Cardiac septum (tissue), 1 donor: ENCODE measurements at regions not wholly inside any gene's neighbourhood (a gene's known extent, or its start where the extent isn't known, plus 50 kb on each side); places are given as distances from the start of the nearest gene placed in this dataset.

Experiments
- DNase-seq: peaks from one replicate; pipeline ENCODE4 v3.0.0-alpha.2; 2020; ENCODE audit warnings: low spot score
- intact Hi-C: fragments of 100-400 bp; cut with DNase I; formaldehyde crosslinking; loops from one replicate; pipeline ENCODE4 v1.14.0; 2022
- donor health status: DM: no; HTN: no; CAD: no.

DNA sequence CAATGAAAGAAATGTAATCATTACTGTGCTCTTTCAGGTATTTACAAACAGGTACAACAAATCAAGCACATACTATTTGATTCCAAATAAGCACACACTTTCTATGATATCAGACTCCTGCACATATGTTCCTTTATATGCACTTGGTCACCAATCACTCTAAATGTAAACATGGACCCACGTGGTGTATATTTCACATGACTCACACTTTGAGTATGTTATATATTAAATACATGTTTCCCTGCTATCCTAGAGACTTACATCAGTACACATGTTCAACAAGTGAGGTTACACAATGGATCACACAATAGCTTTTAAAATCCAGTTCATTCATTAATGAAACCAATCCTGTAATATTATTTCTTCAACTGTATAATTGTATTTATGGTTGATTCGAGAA, 683.5 kb downstream of the NR2F2 start:
- intact Hi-C loops: no loop called here
- DNase-seq: no peak

DNA sequence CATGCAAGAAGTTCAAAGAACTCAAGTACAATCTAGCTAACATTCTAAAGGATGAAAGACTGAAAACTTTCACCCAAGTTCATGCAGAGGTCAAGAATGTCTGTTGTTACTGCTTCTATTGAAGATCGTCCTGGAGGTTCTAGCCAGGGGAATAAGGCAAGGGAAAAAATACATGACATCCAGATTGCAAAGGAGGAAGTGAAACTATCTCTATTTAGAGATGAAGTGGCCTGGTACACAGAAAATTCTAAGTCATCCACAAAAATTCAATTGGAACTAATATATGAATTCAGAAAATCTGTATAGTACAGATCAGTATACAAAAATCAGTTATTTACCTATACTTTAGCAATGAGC, 693.0 kb downstream of the NR2F2 start:
- DNase-seq: no peak
- intact Hi-C loops: no loop called here

DNA sequence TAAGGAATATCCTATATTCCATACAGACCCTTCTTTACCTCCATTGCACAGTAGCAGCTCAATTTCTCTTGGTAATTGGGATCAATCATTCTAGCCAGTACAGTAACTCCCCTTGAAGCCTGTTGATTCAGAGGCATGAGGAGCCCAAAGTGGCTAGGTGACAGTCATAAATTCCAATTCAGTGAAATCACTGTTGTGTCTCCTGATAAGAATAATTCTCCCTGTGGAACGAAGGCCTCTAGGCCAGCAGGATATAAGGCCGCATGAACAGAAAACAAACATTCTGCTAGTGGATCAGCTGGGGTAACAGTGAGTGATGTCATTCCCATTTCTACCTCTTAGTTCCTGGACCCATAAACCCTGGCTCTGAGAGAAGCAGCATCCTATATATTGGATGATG, 696.3 kb downstream of the NR2F2 start:
- intact Hi-C loops: no loop called here
- no peak for DNase-seq

DNA sequence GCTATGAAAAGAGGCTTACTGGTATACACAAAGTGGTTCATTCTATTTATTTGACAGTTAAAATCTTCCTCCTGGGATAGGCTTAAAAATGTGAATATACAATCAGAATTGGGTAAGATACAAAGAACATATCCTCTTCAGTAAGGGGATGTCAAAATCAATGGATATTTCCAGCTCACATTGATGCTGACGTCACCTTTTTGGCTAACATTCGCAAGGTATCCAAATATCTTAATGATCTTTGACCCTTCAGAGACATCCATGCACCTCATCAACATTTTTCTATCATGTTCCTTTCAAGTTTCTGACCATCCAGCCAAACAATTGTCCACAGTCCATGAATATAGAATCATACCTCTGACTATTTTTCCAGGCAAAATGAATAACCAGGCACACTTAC, 697.3 kb downstream of the NR2F2 start:
- no peak for DNase-seq
- intact Hi-C loops: no loop called here

DNA sequence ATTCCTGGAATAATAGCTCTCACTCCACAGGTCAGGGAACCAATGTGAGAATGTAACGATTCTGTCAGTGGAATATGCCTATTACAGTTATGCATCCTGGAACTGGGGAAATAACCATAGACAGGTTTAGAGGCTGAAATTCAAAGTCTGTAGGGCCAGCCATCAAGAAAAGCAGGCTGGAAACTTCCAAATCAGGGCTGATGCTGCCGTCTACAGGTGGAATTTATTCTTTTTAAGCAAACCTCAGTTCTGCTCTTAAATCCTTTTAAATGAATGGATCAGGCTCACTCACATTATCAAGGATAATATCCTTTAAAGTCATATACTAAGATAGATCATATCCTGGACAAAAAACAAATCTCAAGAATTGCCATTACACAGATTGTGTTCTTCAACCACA, 699.8 kb downstream of the NR2F2 start:
- intact Hi-C loops: no loop called here

DNA sequence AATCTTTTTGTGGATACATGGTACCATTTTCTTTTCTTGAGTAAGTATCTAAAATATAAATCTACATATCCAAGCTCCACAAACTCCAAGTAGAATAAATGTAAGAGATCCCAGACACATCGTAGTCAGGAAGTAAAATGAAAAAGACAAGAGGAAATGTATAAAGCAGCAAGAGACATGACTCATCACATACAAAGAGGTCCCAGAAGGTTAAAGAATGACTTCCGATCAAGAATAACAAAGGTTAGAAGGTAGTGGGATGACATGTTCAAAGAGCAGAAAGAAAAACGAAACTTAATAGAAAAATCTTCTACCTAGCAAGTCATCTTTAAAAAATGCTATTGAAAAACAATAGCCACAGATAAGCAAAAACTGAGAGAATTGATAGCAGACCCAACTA, 705.8 kb downstream of the NR2F2 start:
- DNase-seq: no peak
- intact Hi-C loops: no loop called here

More for the DNA sequence above, 699.8 kb downstream of the NR2F2 start:
- no peak for DNase-seq

DNA sequence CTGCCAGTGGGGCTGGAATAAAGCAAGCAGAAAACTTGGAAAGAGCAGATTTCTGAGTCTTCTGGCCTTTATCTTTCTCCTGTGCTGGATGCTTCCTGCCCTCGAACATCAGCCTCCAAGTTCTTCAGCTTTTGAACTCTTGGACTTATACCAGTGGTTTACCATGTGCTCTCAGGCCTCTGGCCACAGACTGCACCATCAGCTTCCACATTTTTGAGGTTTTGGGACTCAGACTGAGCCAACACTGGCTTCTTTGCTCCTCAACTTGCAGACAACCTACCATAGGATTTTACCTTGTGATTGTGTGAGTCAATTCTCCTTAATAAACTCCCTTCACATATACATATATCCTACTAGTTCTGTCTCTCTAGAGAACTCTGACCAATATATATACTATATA, 706.6 kb downstream of the NR2F2 start:
- DNase-seq: no peak
- intact Hi-C loops: no loop called here

DNA sequence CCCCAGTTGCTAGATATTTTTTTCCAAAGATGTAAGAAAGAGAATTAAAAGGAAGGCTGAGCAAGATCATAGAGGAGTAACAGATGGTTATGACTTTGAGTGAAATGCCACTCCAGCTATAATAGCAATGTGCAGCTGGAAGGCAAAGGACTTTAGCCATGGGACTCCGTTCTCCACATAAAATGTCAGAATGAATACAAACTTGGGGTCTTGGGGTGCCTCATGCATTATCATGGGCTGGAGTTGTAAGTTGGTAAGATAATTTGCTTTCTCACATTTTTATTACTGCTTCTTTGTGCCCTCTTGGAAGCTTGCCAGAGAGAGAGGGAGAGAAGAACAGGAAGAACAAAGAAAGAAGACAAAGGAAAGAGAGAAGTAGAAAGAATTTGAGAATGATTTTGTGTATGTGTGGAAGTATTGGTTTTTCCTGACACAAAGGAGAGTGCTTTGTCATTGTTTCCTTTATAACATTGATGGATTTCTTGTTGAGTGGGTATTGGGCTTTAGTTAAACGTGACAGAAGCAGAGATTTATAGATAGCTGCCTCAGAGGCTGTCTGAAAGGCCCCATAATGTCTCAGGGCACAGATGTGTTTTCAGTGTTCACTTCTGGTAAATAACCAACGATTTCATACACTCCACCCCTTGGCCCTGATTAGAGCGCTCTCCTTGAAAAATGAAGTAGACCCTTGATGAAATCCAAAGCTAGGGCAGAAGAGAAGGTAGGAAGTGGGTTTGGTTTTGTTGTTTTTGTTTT, 715.3 kb downstream of the NR2F2 start:
- intact Hi-C loops: no loop called here
- no peak for DNase-seq

DNA sequence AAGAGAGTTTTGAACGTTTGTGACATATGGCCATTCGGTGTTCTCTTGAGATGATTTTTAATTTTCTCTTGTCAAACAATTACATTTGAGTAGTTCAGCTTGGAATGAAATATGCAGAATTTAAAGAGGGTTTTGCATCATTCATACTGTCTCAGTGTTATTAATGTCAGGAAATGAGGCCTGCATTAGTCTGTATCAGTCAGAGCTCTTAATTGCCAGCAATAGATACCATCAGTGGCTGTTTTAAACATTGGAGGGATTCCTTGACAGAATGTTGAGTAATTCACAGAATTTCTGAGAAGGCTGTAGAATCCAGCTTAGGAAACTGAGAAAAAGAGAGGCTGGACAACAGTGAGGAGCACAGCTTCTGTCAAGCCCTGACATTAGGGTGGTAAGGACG, 722.0 kb downstream of the NR2F2 start:
- intact Hi-C loops: no loop called here
- no peak for DNase-seq

DNA sequence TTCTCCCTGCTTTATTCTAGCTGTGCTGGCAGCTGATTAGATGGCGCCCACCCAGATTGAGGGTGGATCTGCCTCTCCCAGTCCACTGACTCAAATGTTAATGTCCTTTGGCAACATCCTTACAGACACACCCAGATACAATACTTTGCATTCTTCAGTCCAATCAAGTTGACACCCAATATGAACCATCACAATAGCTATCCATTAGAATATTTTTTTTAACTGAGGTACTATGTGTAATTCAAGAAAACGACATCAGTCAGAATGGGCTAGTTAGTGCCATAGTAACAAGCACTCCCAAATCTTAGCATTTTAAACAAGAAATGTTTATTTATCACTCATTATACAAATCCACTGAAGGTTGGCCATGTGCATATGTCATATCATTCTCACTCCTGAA, 723.1 kb downstream of the NR2F2 start:
- intact Hi-C loops: no loop called here
- no peak for DNase-seq

DNA sequence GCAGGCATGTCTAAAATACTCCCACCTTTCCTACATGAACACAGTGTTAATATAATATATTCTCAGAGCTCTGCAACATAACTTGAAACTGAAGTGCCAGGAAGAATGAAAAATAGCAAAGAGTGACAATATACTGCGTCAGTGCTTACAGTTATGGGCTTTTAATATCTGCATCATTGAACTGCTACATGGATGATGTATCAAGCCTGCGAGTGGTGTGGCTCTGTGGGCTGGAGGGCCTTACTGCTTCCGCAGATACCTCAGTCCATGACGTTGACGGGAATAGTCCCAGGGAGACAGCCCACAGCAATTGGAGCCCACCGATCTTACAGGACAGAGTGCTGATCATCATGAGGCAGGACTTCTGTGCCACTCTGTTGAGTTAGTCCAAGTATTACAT, 727.0 kb downstream of the NR2F2 start:
- no peak for DNase-seq
- intact Hi-C loops: no loop called here

DNA sequence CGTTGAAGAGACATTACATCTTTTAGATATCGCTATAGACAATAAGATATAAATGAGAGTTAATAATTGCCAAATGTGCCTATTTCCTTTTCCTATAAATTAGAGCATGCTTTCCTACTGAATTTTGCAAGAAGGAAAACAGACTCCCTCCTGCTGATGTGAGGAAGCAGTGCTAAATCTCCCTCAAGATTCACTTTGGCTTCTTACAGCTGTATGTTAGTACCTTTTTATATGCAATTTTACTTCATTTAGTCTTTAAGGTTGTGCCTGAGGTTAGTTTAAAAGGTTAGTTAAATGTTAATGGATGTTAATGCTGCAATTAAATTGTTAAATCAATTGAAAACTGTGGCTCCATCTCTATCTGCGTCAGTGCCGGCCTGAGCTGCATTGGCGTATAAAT, 728.8 kb downstream of the NR2F2 start:
- DNase-seq: no peak
- intact Hi-C loops: no loop called here

DNA sequence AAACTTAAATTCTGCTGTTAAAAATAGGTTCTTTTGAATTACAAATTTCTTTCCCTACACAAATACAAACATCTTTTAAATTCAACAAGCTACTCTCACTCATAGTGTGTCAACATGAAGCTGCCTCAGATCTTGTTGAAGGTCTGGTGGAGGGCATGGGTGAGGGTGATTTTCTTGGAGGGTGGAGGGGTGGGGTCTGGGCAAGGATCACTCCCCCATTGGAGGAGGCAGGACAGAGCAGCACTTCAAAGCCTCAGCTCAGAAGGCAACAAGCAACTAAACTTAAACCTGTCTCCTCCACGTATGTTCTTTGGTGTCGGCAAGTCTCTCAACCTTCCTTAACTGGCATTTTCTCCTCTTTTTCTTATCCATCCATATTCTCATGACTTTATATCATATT, 730.9 kb downstream of the NR2F2 start:
- intact Hi-C loops: no loop called here
- no peak for DNase-seq

DNA sequence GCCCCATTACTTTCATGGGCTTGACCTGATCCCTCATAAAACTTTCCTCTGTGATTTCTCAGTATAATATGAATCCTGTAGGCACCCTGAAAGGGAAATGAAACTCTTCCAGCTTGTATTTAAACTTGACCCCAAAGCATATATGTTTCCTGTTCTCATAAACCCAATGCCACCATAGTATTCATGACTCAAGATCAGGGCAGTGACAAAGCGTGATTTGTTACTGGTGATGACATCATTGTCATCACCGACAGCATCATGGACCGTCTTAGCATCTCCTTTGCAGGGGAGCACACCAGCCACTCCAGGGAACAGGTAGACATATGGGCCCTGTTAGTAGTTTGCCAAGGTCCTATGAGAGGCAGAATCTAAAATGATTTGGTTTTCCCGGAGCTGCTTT, 741.2 kb downstream of the NR2F2 start:
- intact Hi-C loops: no loop called here

DNA sequence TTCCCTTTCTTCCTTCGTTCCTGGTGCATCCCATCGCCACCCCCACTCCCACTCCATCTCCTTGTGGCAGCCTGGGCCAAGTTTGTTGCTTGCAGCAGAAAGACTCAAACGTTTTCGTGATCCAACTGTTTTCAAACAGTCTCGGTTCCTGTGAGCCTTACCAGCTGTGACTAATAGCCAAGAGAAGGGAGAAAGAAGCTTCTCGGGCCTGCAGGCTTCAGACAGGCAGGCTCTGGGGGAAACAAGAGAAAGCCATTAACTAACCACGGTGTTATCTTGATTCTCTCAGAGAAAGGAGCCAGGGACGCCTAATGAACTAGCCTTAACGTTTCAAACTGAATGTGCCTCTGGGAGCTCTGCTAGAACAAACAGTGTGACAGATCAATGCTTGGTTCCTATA, 742.0 kb downstream of the NR2F2 start:
- intact Hi-C loops: no loop called here
- no peak for DNase-seq

More for the DNA sequence above, 741.2 kb downstream of the NR2F2 start:
- DNase-seq: no peak

DNA sequence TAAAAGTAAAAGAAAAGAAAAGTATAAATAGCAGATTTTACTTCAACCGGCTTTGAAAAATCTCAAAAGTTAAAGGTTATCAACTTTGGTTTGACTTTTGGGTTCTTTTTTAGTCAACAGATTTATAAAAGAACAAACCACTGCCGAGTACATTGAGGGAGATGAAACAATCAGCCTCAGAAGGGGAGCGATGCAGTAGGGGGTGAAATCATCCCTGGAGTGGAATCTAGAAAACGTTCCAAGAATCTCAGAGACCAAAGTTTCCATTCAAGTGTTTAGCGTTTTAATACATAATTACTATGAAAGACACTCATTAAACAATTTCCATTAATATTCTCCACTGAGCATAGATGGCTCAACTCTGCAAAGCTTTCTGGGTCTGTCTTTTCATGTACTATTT, 745.5 kb downstream of the NR2F2 start:
- intact Hi-C loops: no loop called here
- no peak for DNase-seq

DNA sequence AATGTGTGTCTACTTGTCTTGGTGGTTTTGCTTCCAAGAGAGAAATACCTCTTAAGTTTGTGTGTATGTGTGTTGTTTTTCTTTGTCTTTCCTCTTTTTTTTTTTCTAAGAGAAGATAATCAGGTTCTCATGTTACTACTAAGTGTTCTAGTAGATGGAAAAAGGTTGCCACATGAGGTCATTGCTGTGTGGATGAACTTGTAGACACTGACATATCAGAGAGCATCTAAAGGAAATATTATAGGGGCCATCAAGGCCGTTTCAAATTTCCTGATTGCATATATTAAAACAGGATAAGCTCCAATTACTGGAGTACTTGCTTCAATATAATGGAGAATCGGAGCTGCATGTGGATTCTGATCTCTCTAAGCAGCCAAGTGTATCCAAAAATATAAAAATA, 747.5 kb downstream of the NR2F2 start:
- DNase-seq: no peak
- intact Hi-C loops: no loop called here

DNA sequence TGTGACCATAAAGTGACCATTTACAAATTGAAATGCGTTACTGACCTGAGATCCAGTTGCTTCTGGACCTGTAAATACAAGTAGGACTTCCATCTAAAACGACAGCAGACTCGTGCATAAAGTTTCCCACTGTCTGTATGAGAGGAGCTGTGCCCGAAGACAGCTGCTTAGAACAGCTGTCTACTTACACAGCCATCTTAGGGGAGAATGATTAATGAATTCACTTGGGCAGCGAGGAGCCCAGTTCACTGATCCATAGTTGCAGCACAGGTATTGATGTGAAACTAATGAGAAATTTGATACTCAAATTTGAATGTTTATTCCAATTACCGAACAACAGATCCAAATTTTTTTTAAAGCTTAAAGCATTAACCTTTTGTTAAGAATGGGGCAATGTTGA, 748.1 kb downstream of the NR2F2 start:
- intact Hi-C loops: no loop called here
- DNase-seq: no peak

DNA sequence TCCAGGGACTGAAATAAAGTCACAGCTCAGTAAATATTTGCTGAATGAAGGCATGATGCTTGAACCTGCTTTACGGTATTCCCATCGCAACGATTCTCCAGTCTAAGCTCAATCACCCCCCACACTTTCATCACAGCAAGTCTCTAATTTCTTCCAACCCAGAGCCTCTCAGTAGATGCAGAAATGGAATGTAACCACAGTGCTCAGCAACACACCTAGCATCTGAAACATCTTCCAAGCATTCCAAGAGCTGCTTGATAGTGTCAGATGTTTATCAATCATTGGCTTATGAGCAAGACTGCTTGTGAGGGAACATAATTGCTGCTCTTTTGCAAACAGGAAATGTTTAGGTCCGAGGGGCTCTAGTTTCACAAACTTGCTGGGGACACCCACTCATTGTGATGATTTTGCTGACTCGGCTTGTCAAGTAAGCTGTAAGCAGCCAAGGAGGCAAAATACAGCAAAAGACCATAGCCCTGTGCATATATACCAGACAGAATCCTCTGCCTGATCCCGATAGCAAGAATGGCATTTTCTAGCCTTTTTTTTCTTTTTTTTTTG, 751.2 kb downstream of the NR2F2 start:
- no peak for DNase-seq
- intact Hi-C loops: no loop called here

DNA sequence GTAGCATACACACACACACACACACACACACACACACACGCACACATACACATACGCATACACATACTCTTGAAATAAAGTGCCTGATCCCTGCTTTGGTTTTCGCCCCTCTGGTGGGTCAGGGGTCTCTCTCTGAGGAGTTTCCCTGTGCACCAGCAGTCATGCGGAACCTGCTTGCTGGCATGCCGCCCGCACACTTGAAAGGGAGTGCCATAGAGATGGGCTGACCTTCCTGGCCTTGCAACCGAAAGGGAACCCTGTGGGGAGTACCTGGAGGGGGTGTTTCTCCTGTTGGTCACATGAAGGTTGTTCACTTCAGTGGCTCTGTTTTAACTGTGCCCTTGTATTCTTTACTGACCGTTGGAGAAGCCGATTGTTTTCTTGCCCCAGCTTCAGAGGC, 752.3 kb downstream of the NR2F2 start:
- no peak for DNase-seq
- intact Hi-C loops: no loop called here

DNA sequence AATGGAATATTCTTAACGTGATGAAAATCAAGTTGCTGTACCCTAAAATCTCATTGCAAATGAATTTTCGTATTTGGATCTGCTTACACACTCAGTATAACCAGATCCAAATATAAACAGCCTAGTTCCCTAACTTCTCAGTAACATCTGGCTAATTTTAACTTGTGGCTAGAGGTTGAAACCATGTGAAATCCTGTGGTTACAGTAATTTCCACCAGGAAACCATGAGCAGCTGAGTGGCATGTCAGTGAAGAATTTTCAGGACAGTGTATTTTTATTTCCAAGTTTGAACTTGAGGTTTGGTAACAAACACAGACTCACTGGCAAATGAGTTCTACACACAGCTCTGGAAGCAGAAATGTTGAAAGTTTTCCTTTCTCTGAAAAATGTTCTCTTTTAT, 754.1 kb downstream of the NR2F2 start:
- intact Hi-C loops: no loop called here
- DNase-seq: no peak

DNA sequence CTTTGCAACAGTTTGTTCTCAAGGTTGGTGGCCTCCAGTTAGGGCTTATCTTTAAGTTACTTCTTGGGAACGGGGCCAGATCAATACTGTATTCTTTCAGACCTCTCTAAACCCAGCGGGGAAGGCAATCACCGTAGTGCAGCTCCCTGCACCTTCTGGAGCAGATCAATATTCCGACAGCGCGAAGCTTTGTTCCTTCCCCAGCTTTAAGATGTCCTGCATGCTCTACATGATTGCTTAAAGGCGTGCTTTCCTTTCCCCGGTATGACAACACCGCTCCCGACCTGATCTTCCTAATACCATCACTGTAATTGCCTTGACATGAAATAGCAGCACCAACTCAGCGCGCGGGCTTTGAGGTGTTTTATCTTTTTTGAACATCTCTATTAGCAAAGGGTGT, 755.2 kb downstream of the NR2F2 start:
- no peak for DNase-seq
- intact Hi-C loops: no loop called here
